Neural progenitor cell (in vitro differentiated cells): ENCODE measurements at regions not wholly inside any gene's neighbourhood (a gene's known extent, or its start where the extent isn't known, plus 50 kb on each side); places are given as distances from the start of the nearest gene placed in this dataset.

ENCODE experiments used
- DNase-seq: peaks from one replicate; pipeline ENCODE4 v3.0.0-alpha.2; 2016; ENCODE audit warnings: low spot score
- H2AFZ ChIP-seq: fragments of 200-600 bp; sonication (generic); replicated peaks from 2 replicates; pipeline ENCODE4 v1.6.1; 2016; ENCODE audit warnings: antibody characterized with exemption
- H3F3A ChIP-seq: fragments of 200-600 bp; sonication (generic); 2 replicates; pipeline ENCODE4 v1.6.1; 2016; ENCODE audit warnings: antibody characterized with exemption, low read depth
- H3K27ac ChIP-seq: fragments of 200-600 bp; sonication (generic); 2 replicates; pipeline ENCODE4 v1.5.1; 2016; ENCODE audit warnings: mild to moderate bottlenecking
- H3K27me3 ChIP-seq: fragments of 200-600 bp; sonication (generic); 2 replicates; pipeline ENCODE4 v1.6.1; 2016; ENCODE audit warnings: mild to moderate bottlenecking, moderate library complexity
- H3K36me3 ChIP-seq: fragments of 200-600 bp; sonication (generic); 2 replicates; pipeline ENCODE4 v1.5.1; 2016
- H3K4me1 ChIP-seq: fragments of 200-600 bp; sonication (generic); 2 replicates; pipeline ENCODE4 v1.6.1; 2016; ENCODE audit warnings: mixed run types
- H3K4me2 ChIP-seq: fragments of 200-600 bp; sonication (generic); 2 replicates; pipeline ENCODE4 v1.6.1; 2016
- H3K4me3 ChIP-seq: fragments of 200-600 bp; sonication (generic); 2 replicates; pipeline ENCODE4 v1.5.1; 2016
- H3K79me2 ChIP-seq: fragments of 200-600 bp; sonication (generic); 2 replicates; pipeline ENCODE4 v1.6.1; 2016; ENCODE audit warnings: low read depth
- H3K9ac ChIP-seq: fragments of 200-600 bp; sonication (generic); 2 replicates; pipeline ENCODE4 v1.6.1; 2016
- H3K9me3 ChIP-seq: fragments of 200-600 bp; sonication (generic); 2 replicates; pipeline ENCODE4 v1.5.1; 2016; ENCODE audit warnings: low read depth
- H4K20me1 ChIP-seq: fragments of 200-600 bp; sonication (generic); 2 replicates; pipeline ENCODE4 v1.6.1; 2016; ENCODE audit warnings: low read depth
- H3K27ac Mint-ChIP-seq: 3 replicates; pipeline ENCODE4 v1.8.0; 2021; ENCODE audit warnings: mixed read lengths
- H3K27me3 Mint-ChIP-seq: 2 replicates; pipeline ENCODE4 v1.8.0; 2022; ENCODE audit warnings: low read depth, mild to moderate bottlenecking, inconsistent platforms, moderate library complexity, mixed read lengths; ENCODE audit not compliant: insufficient read depth
- H3K36me3 Mint-ChIP-seq: 3 replicates; pipeline ENCODE4 v1.8.0; 2021; ENCODE audit warnings: mixed read lengths
- H3K4me1 Mint-ChIP-seq: 3 replicates; pipeline ENCODE4 v1.8.0; 2021; ENCODE audit warnings: mixed read lengths
- H3K4me3 Mint-ChIP-seq: 3 replicates; pipeline ENCODE4 v1.8.0; 2021; ENCODE audit warnings: mild to moderate bottlenecking, moderate library complexity, mixed read lengths
- H3K9me3 Mint-ChIP-seq: 3 replicates; pipeline ENCODE4 v1.8.0; 2020; ENCODE audit warnings: mixed read lengths
- EZH2 ChIP-seq: fragments of 200-600 bp; sonication (generic); IDR thresholded peaks from 2 replicates; pipeline ENCODE4 v1.6.1; 2017; ENCODE audit warnings: antibody characterized with exemption, mild to moderate bottlenecking, moderate library complexity
- EZH2phosphoT487 ChIP-seq: fragments of 200-600 bp; sonication (generic); IDR thresholded peaks from 2 replicates; pipeline ENCODE4 v1.6.1; 2017; ENCODE audit warnings: antibody characterized with exemption
- TF ChIP-seq, protein P1 (sequence below): fragments of 200-600 bp; sonication (generic); IDR thresholded peaks from 2 replicates; pipeline ENCODE4 v1.5.1; 2017; ENCODE audit warnings: antibody characterized with exemption, mild to moderate bottlenecking

DNA sequence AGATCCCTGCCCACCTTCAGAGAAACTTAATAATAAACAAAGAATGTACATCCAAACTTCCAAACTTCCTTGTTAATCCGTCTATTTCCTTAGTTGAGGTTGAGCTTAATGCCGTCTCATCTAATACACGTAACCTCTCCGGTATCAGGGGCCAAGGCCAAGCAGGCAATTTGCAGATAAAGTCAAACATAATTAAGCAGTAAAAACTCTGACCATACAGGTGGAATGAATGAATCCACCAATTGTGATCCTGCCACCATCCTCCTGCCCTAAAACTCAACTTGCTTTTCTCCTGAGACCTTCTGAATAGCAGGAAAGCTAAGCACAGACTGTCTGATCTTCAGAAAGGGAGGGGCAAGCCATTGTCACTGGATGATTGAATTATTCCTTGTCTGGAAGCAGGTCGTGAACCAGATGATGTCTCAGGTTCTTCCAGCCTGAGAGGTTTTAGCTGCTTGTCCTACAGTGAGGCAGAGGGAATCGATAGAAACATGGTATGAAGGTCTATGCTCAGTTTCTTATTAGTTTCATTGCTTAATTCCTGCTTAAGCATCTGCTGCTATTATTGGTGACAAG, 1111.8 kb upstream of the EEF2KMT start:
- Mint-ChIP-seq H3K27me3 (peaks cover under 1% of the 10 kb centered on the region), H3K4me3 (no peak overlapping the region), H3K9me3 (no peaks in the 10 kb centered on the region), H3K4me1 (peaks cover 16% of the 10 kb centered on the region), H3K27ac (no peak overlapping the region), H3K36me3 (no peaks in the 10 kb centered on the region)
- Histone ChIP-seq H2AFZ (no peak overlapping the region), H3K36me3 (no peaks in the 10 kb centered on the region), H3K4me2 (no peak overlapping the region), H3K9ac (no peak overlapping the region), H3K27ac (no peak overlapping the region), H4K20me1 (no peaks in the 10 kb centered on the region), H3F3A (no peaks in the 10 kb centered on the region), H3K79me2 (no peaks in the 10 kb centered on the region), H3K27me3 (no peaks in the 10 kb centered on the region), H3K4me3 (no peak overlapping the region), H3K4me1 (peaks cover 18% of the 10 kb centered on the region), H3K9me3 (no peaks in the 10 kb centered on the region)
- TF ChIP-seq, protein P1, sequence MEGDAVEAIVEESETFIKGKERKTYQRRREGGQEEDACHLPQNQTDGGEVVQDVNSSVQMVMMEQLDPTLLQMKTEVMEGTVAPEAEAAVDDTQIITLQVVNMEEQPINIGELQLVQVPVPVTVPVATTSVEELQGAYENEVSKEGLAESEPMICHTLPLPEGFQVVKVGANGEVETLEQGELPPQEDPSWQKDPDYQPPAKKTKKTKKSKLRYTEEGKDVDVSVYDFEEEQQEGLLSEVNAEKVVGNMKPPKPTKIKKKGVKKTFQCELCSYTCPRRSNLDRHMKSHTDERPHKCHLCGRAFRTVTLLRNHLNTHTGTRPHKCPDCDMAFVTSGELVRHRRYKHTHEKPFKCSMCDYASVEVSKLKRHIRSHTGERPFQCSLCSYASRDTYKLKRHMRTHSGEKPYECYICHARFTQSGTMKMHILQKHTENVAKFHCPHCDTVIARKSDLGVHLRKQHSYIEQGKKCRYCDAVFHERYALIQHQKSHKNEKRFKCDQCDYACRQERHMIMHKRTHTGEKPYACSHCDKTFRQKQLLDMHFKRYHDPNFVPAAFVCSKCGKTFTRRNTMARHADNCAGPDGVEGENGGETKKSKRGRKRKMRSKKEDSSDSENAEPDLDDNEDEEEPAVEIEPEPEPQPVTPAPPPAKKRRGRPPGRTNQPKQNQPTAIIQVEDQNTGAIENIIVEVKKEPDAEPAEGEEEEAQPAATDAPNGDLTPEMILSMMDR = no peak
- TF ChIP-seq EZH2phosphoT487 (no peak), EZH2 (no peak)
- no peak for DNase-seq

DNA sequence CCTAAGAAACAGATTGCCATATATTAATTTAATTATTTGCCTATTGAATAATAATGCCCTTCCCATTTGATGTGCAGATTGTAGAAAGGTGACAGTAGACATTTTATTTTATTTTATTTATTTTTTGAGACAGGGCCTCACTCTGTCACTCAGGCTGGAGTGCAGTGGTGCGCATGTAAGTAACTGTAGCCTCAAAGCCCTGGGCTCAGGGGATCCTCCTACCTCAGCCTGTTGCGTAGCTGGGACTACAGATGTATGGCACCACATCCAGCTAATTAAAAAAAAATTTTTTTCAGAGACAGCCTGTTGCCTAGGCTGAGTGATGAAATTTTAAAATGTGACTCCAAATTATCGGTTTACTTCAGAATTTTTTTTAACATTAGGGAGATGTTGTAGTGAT, 1110.0 kb upstream of the EEF2KMT start:
- H3K36me3 ChIP-seq = no peaks in the 10 kb centered on the region
- no peaks in the 10 kb centered on the region for H3K27me3 Mint-ChIP-seq
- no peak overlapping the region for H3K4me3 Mint-ChIP-seq
- H3F3A ChIP-seq = no peaks in the 10 kb centered on the region
- peak; percentile 48 for DNase-seq
- H3K4me1 ChIP-seq = peaks cover 18% of the 10 kb centered on the region
- H3K27ac Mint-ChIP-seq = no peak overlapping the region
- H3K27me3 ChIP-seq = no peaks in the 10 kb centered on the region
- peaks cover 14% of the 10 kb centered on the region for H3K4me1 Mint-ChIP-seq
- TF ChIP-seq, protein P1 = no peak
- TF ChIP-seq EZH2phosphoT487 (no peak), EZH2 (no peak)
- no peak overlapping the region for H3K9ac ChIP-seq
- H4K20me1 ChIP-seq = no peaks in the 10 kb centered on the region
- no peak overlapping the region for H2AFZ ChIP-seq
- H3K79me2 ChIP-seq = no peaks in the 10 kb centered on the region
- no peak overlapping the region for H3K4me2 ChIP-seq
- no peak overlapping the region for H3K4me3 ChIP-seq
- H3K36me3 Mint-ChIP-seq = no peaks in the 10 kb centered on the region
- no peak overlapping the region for H3K27ac ChIP-seq
- no peaks in the 10 kb centered on the region for H3K9me3 Mint-ChIP-seq
- no peaks in the 10 kb centered on the region for H3K9me3 ChIP-seq

DNA sequence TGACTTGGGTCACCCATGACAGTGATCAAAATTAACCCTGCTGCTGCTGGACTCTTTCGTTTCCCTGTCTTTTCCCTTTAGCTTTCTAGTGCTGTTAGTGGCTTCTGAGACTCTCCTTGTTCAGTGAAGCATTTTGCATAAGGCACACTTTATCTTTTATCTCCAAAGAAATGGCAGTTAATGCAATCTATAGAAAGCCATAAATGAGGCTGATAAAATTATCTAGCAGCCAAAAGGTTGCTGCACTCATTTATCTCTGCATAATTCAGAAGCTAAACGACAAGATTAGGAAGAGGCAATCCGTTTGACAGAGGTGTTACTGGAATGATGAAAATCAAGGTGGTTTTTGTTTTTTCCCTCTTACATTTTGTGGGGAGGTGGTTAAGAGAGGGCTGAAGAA, 1109.5 kb upstream of the EEF2KMT start:
- no peaks in the 10 kb centered on the region for H3K36me3 Mint-ChIP-seq
- H3K4me2 ChIP-seq = no peak overlapping the region

More for the DNA sequence above, 1109.5 kb upstream of the EEF2KMT start:
- Histone ChIP-seq H3K36me3 (no peaks in the 10 kb centered on the region), H3K27me3 (no peaks in the 10 kb centered on the region), H4K20me1 (no peaks in the 10 kb centered on the region), H3K79me2 (no peaks in the 10 kb centered on the region), H3K27ac (no peak overlapping the region), H3K9ac (no peak overlapping the region), H3K4me3 (no peak overlapping the region), H3K9me3 (no peaks in the 10 kb centered on the region), H3F3A (no peaks in the 10 kb centered on the region), H3K4me1 (peaks cover 18% of the 10 kb centered on the region), H2AFZ (no peak overlapping the region)
- H3K4me3 Mint-ChIP-seq = no peak overlapping the region
- DNase-seq = no peak
- no peaks in the 10 kb centered on the region for H3K9me3 Mint-ChIP-seq
- no peaks in the 10 kb centered on the region for H3K27me3 Mint-ChIP-seq
- H3K27ac Mint-ChIP-seq = no peak overlapping the region
- H3K4me1 Mint-ChIP-seq = peaks cover 14% of the 10 kb centered on the region
- TF ChIP-seq EZH2 (no peak), EZH2phosphoT487 (no peak)
- TF ChIP-seq, protein P1 = no peak
